ENCODE measurements at regions not wholly inside any gene's neighbourhood (a gene's known extent, or its start where the extent isn't known, plus 50 kb on each side); places are given as distances from the start of the nearest gene placed in this dataset.

DNA sequence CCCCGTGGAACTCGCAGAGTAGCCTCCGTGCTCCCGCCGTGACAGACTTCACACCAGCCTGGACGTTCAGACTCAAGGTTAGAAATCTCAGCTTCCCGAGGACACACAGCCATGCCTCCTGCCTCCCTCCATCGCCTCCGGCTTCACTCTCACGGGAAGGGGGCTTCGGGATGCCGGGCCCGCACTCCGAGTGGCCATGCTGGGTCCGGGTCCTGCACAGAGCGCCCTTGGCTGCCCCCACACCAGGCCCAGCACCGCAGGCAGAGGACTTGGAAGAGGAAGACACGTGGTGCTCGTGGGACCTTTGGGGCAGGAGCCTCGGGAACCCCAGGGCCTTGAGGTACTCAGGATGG lies 89.8 kb downstream of the PDGFA start:
- TF ChIP-seq GATA1 (IDR thresholded peaks at IDR 0.05; ENCODE audit: low read depth, low read length) (no peak), POLR2A (IDR thresholded peaks at IDR 0.05; ENCODE audit: low read length) (no peak)
